ENCODE measurements at regions not wholly inside any gene's neighbourhood (a gene's known extent, or its start where the extent isn't known, plus 50 kb on each side); places are given as distances from the start of the nearest gene placed in this dataset.

- no peak overlapping the region for H3K4me3 Mint-ChIP-seq
- WGBS (ENCODE audit: insufficient coverage), result 100% methylated on average over 1 of the region's 1 CpG
- H3K36me3 ChIP-seq (replicated peaks in 1 of 2; ENCODE audit: control insufficient read depth in 1 of 2, insufficient read depth in 2 of 2, low read length in 2 of 2), result no peaks in the 10 kb centered on the region
- H3K79me2 ChIP-seq (ENCODE audit: insufficient read depth, low read length), result no peaks in the 10 kb centered on the region
- H3K36me3 Mint-ChIP-seq, result no peaks in the 10 kb centered on the region
- H3K9me3 Mint-ChIP-seq, result peaks cover 0 to 5% (median 0%) of the 10 kb centered on the region in 7 donors
- H3K4me1 ChIP-seq (ENCODE audit: control insufficient read depth in 1 of 2, insufficient read depth in 2 of 2, low read length in 2 of 2), result no peaks in the 10 kb centered on the region
- no peak for TF ChIP-seq CTCF (IDR thresholded peaks at IDR 0.05)
- H4K20me1 ChIP-seq (ENCODE audit: insufficient read depth, low read length), result no peaks in the 10 kb centered on the region
- H3K27ac ChIP-seq (ENCODE audit: low read depth in 1 of 2, low read length in 2 of 2), result no peak overlapping the region
- H3K27me3 ChIP-seq (ENCODE audit: control insufficient read depth in 2 of 2, insufficient read depth in 2 of 2, low read length in 2 of 2), result no peaks in the 10 kb centered on the region
- no peak for DNase-seq
- H2AFZ ChIP-seq (ENCODE audit: insufficient read depth, low read depth, low read length, poor library complexity, severe bottlenecking), result no peak overlapping the region
- H3K4me2 ChIP-seq (replicated peaks; ENCODE audit: extremely low read depth, low read length, poor library complexity, severe bottlenecking), result no peak overlapping the region
- intact Hi-C loops (cut with micrococcal nuclease), result no loop called here
- H3K9me3 ChIP-seq (replicated peaks in 1 of 2; ENCODE audit: control insufficient read depth in 1 of 2, insufficient read depth in 1 of 2, low read length in 2 of 2), result no peaks in the 10 kb centered on the region
- H3K27ac Mint-ChIP-seq, result peak overlapping the region in 1 of 7 donors; percentile 20
- no peak overlapping the region for H3K4me3 ChIP-seq (replicated peaks in 1 of 3; ENCODE audit: low read depth in 2 of 3, low read length in 3 of 3)
- H3K27me3 Mint-ChIP-seq (ENCODE audit: low read depth in 3 of 3), result peaks cover 2 to 6% (median 2%) of the 10 kb centered on the region in 3 donors
- H3K4me1 Mint-ChIP-seq, result no peaks in the 10 kb centered on the region
- no peak overlapping the region for H3K9ac ChIP-seq (ENCODE audit: insufficient read depth, low read length, poor library complexity, severe bottlenecking)
Measured at GRCh38 chr1:17946434-17946833, 161.2 kb upstream of the IGSF21 start.

- no peaks in the 10 kb centered on the region for H3K4me1 Mint-ChIP-seq
- Histone ChIP-seq H3K9ac (ENCODE audit: insufficient read depth, low read length, poor library complexity, severe bottlenecking) (no peak overlapping the region), H3K4me3 (replicated peaks in 1 of 3; ENCODE audit: low read depth in 2 of 3, low read length in 3 of 3) (no peak overlapping the region), H3K4me1 (ENCODE audit: control insufficient read depth in 1 of 2, insufficient read depth in 2 of 2, low read length in 2 of 2) (no peaks in the 10 kb centered on the region), H3K4me2 (replicated peaks; ENCODE audit: extremely low read depth, low read length, poor library complexity, severe bottlenecking) (no peak overlapping the region), H3K27me3 (ENCODE audit: control insufficient read depth in 2 of 2, insufficient read depth in 2 of 2, low read length in 2 of 2) (no peaks in the 10 kb centered on the region), H4K20me1 (ENCODE audit: insufficient read depth, low read length) (no peaks in the 10 kb centered on the region), H3K36me3 (replicated peaks in 1 of 2; ENCODE audit: control insufficient read depth in 1 of 2, insufficient read depth in 2 of 2, low read length in 2 of 2) (no peaks in the 10 kb centered on the region), H2AFZ (ENCODE audit: insufficient read depth, low read depth, low read length, poor library complexity, severe bottlenecking) (no peak overlapping the region), H3K79me2 (ENCODE audit: insufficient read depth, low read length) (no peaks in the 10 kb centered on the region), H3K27ac (ENCODE audit: low read depth in 1 of 2, low read length in 2 of 2) (no peak overlapping the region), H3K9me3 (replicated peaks in 1 of 2; ENCODE audit: control insufficient read depth in 1 of 2, insufficient read depth in 1 of 2, low read length in 2 of 2) (no peaks in the 10 kb centered on the region)
- no peak overlapping the region for H3K27ac Mint-ChIP-seq
- TF ChIP-seq CTCF (IDR thresholded peaks at IDR 0.05), result no peak
- H3K36me3 Mint-ChIP-seq, result no peaks in the 10 kb centered on the region
- WGBS (ENCODE audit: insufficient coverage), result no CpG with 5 or more reads among the region's 9 CpGs
- H3K27me3 Mint-ChIP-seq (ENCODE audit: low read depth in 3 of 3), result peaks cover 2 to 13% (median 8%) of the 10 kb centered on the region in 3 donors
- peaks cover 0 to 5% (median 0%) of the 10 kb centered on the region in 7 donors for H3K9me3 Mint-ChIP-seq
- intact Hi-C loops (cut with micrococcal nuclease), result no loop called here
- DNase-seq, result no peak
- no peak overlapping the region for H3K4me3 Mint-ChIP-seq
Measured at GRCh38 chr1:17948594-17948993, 159.0 kb upstream of the IGSF21 start.

All from CD14-positive monocyte (primary cell).